ENCODE measurements at regions not wholly inside any gene's neighbourhood (a gene's known extent, or its start where the extent isn't known, plus 50 kb on each side); places are given as distances from the start of the nearest gene placed in this dataset.

DNA sequence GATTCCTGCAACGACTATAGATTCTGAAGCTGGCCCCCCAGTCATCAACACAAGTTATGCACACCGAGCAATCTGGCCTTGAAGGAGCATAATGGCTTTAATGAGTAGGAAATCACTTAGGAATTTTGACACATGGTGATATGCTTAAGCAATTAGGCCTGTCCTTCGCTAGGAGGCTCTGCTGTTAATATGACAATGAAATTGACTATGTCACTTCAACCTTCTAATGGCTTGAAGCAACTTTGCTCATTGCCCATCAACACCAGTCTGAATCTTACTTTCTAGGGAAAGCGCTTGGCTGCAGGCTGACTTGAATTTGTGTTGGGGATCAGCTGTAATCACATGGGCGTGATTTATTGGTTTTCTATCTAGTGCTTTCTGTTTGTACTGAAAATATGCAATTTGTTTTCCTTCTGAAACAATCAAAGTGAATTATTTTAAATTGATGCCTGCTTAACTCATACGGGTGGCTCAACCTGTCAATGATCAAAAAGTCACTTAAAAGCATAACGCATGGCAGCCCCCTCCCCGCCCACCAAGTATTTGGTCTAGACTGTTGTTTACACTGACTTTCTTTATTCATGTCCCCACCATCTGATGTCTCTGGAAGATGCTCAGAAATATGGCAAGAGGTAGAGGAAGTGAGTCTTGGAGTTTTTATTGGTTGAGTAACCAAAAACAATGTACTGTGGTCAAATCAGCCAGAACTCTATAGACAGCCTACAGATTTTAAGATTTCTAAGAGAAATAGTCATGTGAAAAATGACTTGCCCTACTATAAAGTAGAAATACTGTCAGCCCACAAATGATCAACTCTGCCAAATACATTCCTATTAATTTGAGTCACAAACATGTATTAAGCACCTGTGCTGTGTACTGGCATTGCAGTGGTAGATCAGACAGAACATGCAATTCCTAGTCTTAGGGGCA is 344.9 kb downstream of the RBM43 start:
- H3K4me3 ChIP-seq (replicated peaks; ENCODE audit: low read depth, low read length) = no peak overlapping the region
- no peak for DNase-seq (ENCODE audit: extremely low read depth, insufficient read length)
- no peaks in the 10 kb centered on the region for H3K27me3 ChIP-seq (replicated peaks; ENCODE audit: control insufficient read depth, insufficient read depth, low read length)
- H3K36me3 ChIP-seq (ENCODE audit: control insufficient read depth, insufficient read depth, low read length) = no peaks in the 10 kb centered on the region
- TF ChIP-seq, protein P1, sequence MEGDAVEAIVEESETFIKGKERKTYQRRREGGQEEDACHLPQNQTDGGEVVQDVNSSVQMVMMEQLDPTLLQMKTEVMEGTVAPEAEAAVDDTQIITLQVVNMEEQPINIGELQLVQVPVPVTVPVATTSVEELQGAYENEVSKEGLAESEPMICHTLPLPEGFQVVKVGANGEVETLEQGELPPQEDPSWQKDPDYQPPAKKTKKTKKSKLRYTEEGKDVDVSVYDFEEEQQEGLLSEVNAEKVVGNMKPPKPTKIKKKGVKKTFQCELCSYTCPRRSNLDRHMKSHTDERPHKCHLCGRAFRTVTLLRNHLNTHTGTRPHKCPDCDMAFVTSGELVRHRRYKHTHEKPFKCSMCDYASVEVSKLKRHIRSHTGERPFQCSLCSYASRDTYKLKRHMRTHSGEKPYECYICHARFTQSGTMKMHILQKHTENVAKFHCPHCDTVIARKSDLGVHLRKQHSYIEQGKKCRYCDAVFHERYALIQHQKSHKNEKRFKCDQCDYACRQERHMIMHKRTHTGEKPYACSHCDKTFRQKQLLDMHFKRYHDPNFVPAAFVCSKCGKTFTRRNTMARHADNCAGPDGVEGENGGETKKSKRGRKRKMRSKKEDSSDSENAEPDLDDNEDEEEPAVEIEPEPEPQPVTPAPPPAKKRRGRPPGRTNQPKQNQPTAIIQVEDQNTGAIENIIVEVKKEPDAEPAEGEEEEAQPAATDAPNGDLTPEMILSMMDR (IDR thresholded peaks at IDR 0.05; ENCODE audit: insufficient read depth, low read length, poor library complexity, severe bottlenecking) = no peak

DNA sequence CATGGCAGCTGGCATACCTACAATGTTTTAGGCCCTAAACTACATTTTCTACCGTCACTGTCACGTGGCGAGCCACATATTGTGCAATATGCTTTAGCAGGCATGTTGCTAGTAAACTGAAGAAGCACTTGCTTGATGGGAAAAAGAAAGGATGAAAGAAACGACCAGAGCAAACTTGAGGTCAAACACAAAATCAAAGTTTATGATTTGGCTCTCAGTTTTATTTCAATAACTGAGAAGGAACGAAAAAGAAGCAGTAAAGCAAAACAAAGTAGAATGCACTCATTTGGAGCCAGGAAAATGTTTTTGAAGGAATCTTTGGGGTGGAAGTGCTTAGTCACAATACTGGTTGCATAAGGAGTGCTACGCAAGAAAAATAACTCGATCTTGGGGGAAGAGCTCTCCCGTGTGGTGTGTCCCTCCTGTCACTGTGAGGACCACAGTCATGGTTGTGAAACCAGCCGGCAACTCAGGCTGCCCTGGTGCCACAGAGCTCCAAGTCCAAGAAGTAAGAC is 349.8 kb downstream of the RBM43 start:
- TF ChIP-seq, protein P1 (IDR thresholded peaks at IDR 0.05; ENCODE audit: insufficient read depth, low read length, poor library complexity, severe bottlenecking) = no peak
- DNase-seq (ENCODE audit: extremely low read depth, insufficient read length) = no peak
- H3K27me3 ChIP-seq (replicated peaks; ENCODE audit: control insufficient read depth, insufficient read depth, low read length) = no peaks in the 10 kb centered on the region
- H3K36me3 ChIP-seq (ENCODE audit: control insufficient read depth, insufficient read depth, low read length) = no peaks in the 10 kb centered on the region
- no peak overlapping the region for H3K4me3 ChIP-seq (replicated peaks; ENCODE audit: low read depth, low read length)

DNA sequence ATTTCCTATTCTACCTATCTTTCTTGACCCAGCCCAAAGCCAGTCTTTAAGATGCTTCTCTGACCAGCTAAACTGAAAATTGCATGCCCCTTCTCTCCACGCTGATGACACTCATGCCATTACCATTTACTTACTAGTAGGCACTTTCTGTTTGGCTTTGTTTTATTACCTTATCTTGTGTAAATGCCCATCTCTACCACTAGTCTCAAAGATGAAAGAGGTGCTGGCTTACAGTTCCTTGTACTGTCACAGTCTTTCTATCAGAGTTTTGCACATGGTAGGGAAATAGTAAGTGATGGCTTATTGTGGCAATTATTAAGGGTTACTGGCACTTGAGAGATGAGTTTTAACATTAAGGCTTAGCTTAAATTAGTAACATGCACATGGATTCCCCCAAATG is 352.1 kb downstream of the RBM43 start:
- H3K36me3 ChIP-seq (ENCODE audit: control insufficient read depth, insufficient read depth, low read length) = no peaks in the 10 kb centered on the region
- H3K4me3 ChIP-seq (replicated peaks; ENCODE audit: low read depth, low read length) = no peak overlapping the region
- H3K27me3 ChIP-seq (replicated peaks; ENCODE audit: control insufficient read depth, insufficient read depth, low read length) = no peaks in the 10 kb centered on the region
- TF ChIP-seq, protein P1 (IDR thresholded peaks at IDR 0.05; ENCODE audit: insufficient read depth, low read length, poor library complexity, severe bottlenecking) = no peak
- DNase-seq (ENCODE audit: extremely low read depth, insufficient read length) = no peak

DNA sequence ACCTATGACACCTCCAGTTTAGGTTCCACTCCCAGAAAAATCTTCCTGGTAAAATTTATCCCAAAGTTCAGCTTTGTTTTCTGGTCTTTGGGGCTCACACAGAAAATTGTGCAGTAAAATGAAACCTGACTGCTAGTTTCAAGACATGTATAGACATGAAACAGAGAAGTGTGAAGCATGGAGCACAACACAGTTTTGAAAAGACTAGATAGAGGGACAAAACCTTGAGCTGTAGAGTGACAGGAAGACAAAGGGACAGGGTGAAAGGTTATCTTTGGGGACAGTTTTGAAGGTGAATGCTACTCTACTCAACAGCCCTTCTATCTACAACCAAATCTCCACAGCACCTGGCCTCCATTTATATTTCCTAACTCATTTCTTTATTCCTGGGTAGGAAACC is 352.6 kb downstream of the RBM43 start:
- H3K4me3 ChIP-seq (replicated peaks; ENCODE audit: low read depth, low read length) = no peak overlapping the region
- H3K27me3 ChIP-seq (replicated peaks; ENCODE audit: control insufficient read depth, insufficient read depth, low read length) = no peaks in the 10 kb centered on the region
- DNase-seq (ENCODE audit: extremely low read depth, insufficient read length) = no peak
- H3K36me3 ChIP-seq (ENCODE audit: control insufficient read depth, insufficient read depth, low read length) = no peaks in the 10 kb centered on the region
- TF ChIP-seq, protein P1 (IDR thresholded peaks at IDR 0.05; ENCODE audit: insufficient read depth, low read length, poor library complexity, severe bottlenecking) = no peak

- TF ChIP-seq, protein P1 (IDR thresholded peaks at IDR 0.05; ENCODE audit: insufficient read depth, low read length, poor library complexity, severe bottlenecking) = no peak
- Histone ChIP-seq H3K27me3 (replicated peaks; ENCODE audit: control insufficient read depth, insufficient read depth, low read length) (no peaks in the 10 kb centered on the region), H3K36me3 (ENCODE audit: control insufficient read depth, insufficient read depth, low read length) (no peaks in the 10 kb centered on the region), H3K4me3 (replicated peaks; ENCODE audit: low read depth, low read length) (no peak overlapping the region)
- DNase-seq (ENCODE audit: extremely low read depth, insufficient read length) = no peak
These were observed 354.2 kb downstream of the RBM43 start for GRCh38 chr2:150907466-150907865.

Measured in GM06990 (cell line).